Activated naive CD8-positive, alpha-beta T cell treated with anti-CD3 and anti-CD28 coated beads, Interleukin-2, amount 50 U/mL, for 16 hours (primary cell): ENCODE measurements at regions not wholly inside any gene's neighbourhood (a gene's known extent, or its start where the extent isn't known, plus 50 kb on each side); places are given as distances from the start of the nearest gene placed in this dataset.
"Not testable (repeated sequence)": the region's sequence is repeated elsewhere in the genome, so short reads cannot be mapped to it uniquely, and the experiment has no call there.

Experiments used
- DNase-seq: peaks from one replicate; pipeline ENCODE4 v3.0.0-alpha.2; 2020; ENCODE audit warnings: low read depth, low spot score

DNA sequence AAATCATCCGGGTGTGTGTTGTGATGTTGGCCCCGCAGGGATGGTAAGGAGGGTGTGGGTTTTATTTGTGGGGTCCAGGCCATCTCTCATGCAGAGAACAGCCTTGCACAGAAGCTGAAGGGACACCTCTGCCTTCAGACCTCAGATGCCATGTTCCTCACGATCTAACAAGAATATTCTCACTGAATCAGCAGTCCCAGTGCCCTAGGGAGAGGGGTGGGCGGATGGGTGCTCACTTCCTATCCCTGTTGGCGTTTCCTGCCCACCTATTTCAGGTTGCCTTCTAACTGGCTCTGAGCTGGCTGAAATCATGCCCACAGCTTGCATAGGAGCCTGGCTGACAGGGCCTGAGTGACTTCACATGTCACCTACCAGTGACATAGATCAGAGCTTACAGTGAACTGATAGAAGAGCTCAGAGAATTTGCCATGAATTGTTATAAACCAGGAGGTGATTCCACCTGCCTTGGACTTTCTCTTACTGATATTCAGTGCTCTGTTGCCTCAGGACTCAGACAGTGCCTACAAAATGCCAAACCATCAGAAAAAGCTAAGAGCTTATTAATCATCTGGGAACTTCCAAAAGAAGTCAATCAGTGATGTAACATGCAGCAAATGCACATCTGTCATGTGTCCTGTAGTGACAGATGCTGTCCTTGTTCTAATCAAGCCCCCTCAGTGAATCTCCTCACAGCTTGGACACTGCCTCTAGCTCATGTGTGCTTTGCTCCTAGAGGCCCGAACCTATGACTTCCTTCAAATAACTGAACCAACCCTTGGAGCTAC, 186.8 kb upstream of the ADRA1D start:
- no peak for DNase-seq

DNA sequence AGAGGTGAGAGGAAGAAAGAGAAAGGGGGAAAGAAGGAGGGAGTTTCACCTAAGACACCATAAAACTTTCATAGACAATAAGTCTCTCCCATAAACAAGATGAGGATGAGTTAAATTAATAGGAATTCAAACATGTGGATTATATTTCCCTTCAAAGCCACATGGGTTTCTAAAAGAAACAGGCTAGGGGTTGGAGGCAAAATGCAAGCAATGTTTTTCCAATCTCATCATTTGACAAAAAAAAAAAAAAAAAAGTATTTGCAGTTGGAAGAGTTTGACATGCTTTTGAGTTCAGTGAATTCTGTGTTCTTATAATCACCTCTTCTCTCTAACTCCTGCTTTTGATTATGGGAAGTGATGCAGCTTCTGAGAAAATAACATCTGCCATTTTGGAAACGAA, 186.1 kb upstream of the ADRA1D start:
- no peak for DNase-seq

DNA sequence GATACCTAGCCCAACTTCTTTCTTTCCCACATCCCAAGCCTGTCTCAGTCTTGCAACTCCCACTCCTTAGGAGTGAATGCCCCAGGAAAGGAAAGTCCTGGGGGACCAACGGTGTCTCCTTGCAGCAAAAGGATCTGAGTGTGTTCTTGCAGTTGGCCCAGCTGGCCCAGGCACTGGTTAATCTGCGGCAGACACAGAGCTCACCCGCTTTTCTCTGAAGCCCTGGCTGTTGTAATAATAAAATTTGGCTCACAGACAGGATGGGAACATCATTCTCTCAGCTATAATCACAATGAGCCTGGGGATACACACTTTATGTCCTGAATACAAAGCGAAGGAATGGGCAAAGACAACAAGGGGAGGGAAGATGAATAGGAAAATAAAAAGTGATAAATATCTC, 185.6 kb upstream of the ADRA1D start:
- DNase-seq = no peak

DNA sequence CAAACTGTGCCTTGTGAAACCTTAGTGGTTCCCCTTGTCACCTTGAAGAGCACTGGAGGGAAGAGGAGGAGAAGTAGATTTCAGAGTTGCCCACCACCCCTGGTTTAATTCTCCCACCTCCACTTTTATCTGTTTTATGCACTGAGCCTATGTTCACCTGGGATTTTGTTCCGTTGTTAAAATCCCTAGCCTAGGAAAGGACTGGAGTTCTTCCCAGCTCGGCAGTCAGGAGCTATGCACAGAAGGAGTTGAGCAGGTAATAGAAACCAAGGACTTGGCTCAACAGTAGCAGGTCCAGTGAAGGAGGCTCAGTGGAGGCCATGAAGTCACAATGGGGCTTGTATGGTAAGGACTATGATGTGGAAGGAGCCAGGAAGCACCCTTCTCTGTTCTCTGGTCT, 182.4 kb upstream of the ADRA1D start:
- DNase-seq = no peak

DNA sequence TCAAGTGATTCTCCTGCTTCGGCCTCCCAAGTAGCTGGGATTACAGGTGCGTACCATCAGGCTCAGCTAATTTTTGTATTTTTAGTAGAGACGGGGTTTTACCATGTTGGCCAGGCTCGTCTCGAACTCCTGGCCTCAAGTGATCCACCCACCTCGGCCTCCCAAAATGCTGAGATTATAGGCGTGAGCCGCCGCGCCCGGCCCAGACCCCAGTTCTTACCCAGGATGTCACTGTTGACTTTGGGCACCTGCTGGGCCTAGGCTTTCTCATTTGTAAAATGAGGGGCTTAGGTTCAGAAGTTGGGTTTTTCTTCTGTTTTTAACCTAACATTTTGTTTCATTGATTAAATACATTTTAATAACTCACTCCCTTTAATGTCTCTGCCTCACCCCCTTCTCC, 181.7 kb upstream of the ADRA1D start:
- DNase-seq = not testable (repeated sequence)

DNA sequence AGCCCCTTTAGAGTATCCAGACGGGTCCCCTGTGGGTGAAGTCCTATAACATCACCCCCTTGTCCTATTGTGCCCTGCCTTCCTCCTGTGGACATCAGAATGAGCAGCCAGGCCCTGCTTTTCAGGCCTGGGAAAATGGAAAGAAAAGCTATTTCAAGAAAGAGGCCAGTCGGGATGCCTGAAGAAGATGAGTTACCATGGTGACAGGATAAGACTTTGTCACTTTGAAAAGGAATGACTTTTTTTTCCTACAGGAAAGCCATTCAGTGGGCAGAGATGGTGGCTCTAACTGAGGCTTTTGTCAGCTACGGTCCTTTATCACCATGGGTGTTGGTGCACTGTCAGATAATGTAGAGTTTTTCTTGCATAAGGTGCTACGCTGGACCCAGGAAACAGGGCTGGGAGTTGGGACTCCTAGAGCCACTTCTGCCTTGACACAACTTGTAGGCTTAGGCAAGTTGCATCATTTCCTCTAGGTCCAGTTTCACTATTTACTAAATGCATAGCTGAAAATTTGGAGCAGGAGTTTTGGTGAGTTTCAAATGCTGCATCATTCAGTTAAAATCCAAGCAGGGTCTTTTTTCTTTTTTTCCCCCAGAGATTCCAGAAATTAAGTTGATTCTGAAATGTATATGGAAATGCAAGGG, 179.0 kb upstream of the ADRA1D start:
- no peak for DNase-seq

DNA sequence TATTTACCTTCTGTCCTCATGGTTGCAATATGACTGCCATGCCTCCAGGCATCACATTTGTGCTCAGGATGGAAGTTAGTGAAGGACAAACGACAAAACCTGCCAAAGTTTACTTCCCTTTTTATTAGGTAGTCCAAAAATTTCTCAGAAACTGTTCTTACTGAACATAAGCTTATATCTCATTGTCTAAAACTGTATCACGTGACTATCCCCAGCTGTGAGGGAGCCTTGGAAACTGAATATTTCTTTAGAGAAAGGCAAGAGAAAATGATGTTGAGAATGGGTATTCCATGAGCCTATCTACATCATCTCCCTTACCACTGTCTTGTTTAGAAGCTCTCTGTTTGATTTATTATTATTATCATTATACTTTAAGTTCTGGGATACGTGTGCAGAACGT, 169.1 kb upstream of the ADRA1D start:
- no peak for DNase-seq

DNA sequence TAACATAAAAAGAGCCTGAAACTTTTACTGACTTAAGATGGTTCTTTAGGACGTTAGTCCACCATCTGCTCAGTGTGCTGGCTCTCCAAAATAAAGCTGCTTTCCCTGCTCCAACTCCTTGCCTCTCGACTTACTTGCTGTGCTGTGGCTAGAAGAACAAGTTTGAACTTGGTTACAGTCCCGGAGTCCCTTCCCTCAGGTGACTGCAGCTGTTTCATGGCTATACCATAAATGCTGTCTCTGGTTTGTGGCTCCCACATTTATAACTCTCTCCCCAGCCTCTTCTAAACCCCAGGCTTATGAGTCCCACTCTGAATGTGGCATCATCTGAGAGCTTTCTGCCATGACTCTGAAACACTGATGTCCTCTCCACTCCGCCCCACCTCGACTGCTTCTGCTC, 166.2 kb upstream of the ADRA1D start:
- no peak for DNase-seq

DNA sequence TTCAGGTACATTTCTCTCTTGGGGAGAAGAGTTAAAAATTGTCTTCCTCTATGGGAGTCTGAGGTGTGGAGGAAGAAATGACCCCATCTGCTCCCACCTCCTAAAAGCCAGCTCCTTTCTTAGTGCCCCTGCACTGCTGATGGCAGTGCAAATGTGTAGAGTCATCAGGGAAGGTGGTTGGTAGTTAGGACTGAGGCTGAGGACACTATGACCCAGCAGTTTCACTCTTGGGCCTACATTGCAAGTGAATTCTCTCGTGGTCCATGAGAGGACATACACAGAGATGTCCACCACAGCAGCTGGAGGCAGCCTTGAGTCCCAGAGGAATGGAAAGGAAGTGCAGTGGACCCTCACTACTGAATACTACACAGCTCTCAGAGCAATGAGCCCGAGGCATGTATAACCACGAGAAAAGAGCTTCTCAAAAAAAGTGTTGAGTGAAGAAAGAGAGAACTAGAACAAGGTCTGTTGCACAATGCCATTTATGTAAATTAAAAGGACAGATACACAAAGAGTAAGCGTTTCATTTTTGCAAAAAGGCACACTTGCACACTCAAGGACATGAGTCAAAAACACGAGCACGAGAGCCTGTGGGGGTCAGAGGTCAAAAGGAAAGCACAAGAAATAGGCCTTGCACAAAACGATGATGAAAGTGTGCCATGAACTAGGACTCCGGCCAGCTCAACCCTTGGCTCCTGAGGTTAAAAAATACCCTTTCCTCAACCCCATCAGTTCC, 164.4 kb upstream of the ADRA1D start:
- DNase-seq = no peak

DNA sequence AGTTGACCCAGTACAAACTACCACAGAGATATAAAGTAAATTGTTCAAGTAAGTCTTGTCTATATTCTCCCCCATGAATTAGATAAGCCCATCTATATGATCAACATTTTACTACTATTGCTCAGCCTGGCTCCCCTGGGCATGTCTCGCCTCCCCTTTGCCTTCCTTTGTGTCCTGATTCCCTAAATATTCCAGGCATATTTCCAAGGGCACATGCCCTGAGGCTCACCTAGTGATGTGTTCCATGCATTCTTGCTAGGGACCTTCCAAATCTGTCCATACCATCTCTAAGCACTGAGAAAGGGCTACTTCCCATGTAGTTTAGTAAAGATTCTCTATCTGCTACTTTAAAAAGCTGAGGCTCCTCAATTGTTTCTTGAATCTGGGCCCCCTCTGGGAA, 163.1 kb upstream of the ADRA1D start:
- DNase-seq = no peak

DNA sequence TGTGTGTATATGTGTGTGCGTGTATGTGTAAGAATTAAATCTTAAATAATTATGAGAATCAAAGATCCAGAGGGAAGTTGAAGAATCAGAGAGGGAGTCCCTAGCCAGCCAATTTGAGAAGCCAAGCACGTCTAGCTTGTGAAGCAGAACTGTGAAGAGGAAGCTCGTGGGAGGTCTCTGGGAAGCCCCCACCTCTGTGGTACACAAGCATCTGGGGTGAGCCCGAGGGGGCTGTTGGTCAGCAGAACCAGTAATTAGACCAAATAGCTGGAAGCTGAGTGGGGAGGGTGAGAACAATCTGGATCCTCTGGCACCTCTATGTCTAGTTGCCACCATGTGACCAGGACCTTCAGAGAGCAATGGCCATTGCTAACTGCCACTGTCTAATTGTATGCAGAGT, 162.7 kb upstream of the ADRA1D start:
- no peak for DNase-seq

DNA sequence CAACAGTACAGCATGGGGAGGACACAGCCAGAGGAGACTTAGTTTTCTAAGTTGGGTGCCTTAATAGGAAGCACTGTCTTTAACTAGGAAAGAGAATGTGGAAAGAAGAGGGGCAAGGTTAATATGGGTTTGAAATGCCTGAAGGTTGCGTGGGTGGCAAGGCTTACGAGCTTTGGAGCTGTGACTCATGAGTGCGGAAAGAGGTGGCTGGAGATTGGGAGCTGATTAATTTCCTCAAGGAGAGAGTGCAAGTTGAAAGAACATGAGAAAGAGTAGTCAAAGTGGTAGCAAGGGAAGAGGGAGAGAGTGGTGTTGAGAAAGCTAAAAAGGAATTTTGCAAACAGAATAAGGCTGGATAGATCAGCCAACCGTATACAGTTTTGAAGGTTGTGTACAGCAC, 157.5 kb upstream of the ADRA1D start:
- DNase-seq = no peak

DNA sequence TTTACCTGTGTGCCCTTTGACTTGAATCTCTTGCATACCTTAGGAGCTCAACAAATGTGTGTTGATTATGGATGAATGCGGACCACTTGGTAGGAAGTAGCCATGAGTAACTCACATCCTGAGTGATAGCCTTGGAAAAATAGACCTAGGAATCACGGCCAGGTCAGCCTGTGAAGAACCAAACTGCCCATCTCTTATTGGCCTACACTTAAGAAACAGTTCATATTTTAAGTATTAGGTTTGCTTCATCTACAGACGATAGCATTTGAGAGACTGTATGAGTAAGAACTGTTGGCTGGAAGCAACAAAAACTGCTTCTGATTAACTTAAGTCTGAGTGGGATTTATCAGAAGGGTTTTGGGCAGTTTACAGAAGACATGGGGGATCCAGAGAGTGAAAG, 152.5 kb upstream of the ADRA1D start:
- DNase-seq = no peak

DNA sequence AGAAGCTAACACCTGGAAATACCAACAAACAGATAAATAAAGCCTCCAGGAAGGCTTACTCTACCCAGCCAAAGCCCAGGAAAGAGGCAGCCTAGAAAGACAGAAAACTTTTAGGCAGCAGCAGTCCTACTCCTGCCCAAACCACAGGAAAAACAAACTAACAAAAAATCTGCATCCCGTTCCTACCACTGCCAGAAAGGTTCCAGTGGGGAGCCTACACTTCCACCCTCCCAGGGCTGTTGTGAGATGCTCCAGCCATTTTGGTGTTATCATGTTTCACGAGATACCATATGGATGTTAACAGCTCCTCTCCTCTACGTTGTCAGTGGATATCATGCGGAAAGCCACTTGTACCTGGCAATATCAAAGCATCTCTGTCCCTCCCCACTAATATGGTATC, 135.9 kb upstream of the ADRA1D start:
- no peak for DNase-seq

DNA sequence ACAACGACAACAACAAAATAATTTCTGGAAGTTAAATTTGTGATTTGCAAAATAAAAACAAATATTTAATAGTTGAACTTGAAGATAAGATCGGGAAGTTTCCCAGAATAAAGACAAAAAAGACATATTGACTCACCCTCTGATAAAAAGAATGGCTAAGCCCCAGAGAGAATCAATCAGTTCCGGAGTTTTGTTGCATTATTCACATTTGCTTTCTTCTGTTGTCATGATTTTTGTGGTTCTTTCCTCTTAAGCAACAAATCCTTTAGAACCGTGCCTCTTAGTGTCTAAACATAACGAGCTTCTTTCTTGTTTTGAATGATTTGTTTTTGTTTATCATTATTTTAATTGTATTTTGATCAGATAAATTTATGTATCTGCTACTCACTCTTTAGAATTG, 134.9 kb upstream of the ADRA1D start:
- no peak for DNase-seq

DNA sequence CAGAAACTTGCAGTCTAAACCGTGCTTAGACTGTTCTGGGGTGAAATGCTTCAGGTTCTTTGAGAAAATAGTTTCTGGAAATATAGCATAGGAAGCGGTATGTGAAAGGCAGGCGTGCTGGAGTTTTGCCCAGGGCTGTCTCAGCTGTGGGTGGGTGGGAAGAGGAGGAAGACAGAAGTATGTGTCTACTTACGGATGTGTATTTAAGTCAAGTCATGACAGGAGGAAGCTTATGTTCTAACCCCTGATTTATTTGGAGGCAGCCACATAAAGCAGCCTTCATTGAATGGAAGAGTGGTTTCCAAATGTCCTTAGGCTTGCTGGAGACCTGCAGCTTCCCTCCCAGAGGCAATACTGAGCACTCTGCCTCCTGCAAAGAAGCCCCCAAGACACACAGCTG, 126.8 kb upstream of the ADRA1D start:
- no peak for DNase-seq

DNA sequence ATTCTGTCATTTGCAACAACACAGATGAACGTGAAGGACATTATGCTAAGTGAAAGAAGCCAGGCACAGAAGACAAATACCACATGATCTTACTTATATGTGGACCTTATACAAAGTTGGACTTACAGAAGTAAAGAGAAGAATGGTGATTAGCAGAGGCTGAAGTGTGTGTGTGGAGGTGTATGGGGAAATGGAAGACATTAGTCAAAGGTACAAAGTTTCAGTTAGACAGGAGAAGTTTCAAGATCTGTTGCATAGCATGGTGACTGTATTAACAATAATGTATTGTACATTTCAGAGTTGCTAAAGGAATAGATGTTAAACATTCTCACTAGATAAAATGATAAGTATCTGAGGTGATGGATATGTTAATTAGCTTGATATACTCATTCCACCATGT, 124.4 kb upstream of the ADRA1D start:
- no peak for DNase-seq

DNA sequence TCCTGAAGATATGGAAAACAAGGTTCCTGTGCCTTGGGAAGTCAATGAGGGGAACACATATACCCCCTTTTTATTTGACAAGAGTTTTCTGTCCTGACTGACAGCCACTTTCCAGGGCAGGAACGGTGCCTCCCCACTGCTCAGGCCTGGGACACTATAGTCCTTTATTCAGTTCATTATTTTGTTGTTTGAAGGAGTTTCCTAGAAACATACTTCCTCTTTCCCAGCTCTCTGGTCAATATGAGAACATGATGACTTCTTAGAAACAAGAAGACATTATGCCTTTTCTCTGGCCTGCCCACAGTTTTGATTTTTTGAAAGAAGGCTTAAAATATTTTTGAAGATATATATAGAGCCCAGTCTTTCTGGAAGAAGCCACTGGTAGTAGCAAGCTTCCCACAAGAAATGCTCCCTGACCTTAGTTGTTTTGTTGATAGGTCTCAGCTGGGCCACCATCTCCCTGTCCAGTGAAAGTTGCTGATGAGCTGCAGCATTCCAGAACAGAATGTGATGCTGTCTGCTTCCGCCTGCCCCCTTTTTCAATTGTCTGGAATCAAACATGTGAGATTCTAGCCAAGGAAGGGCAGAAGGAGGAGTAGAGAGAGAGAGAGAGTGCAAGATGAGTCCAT, 122.7 kb upstream of the ADRA1D start:
- DNase-seq = no peak

DNA sequence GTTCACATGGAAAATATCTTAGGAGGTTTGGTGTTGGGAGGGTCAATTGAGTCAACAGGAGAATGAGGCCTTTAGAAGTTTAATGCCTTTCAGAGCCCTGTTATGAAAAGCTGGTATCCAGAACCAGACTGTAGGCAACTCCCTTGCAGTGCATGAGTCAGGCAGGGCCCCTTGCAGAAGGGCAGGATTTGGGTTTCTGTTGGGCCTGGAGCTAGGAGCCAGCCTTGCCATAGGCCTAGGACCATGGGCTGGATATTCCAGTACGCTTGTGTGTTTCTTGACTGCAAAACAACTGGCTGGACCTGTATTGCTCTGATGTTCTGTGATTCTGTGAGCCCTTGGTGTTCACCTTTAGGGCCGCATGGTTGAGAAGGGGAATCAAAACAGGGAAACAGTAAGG, 121.8 kb upstream of the ADRA1D start:
- no peak for DNase-seq

DNA sequence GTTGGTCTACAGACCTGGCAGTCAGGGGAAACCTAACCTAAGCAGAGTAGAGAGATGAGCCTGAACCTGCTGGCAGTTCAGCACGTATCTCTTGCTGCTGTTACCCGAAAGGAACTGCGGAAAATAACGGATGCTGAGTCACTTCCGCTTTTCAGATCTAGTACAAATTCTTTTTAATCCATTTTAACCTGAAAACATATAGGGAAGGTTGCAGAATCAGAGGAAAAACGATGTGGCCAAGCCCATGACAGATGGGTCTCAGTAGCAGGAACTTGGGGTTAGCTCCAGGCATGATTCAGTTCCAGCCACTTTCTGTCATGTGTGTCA, 120.7 kb upstream of the ADRA1D start:
- peak; percentile 1 for DNase-seq

DNA sequence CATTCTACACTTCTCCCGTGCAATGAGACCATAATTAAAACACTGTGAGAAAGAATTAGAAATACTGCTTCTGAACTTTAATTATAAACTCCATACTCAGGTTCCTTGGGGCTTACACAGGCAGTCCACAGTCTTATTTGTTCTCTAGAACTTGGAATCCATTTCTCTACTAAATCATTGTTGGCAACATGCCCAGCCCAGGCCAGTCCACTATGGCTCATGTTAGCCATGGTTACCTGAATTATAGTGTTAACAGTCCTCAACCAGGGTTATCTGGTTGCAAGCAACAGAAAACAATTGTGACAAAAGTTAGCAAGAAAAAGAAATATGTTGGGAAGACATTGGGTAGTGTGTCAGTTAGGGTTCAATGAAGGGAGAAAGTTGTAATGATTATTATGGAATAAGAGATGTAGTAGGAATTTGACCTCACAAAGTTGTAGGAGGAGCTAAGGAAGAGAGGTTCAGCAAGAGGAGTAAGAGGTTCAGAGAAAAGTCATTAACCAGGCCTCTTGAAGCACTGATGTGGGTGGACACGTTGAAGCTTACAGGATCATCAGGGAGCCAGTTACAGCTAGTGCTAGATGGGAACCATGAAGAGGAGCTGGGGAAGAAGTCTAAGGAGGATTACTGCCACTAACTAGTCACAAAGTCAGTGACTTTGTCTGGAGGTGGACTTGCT, 120.2 kb upstream of the ADRA1D start:
- DNase-seq = no peak

DNA sequence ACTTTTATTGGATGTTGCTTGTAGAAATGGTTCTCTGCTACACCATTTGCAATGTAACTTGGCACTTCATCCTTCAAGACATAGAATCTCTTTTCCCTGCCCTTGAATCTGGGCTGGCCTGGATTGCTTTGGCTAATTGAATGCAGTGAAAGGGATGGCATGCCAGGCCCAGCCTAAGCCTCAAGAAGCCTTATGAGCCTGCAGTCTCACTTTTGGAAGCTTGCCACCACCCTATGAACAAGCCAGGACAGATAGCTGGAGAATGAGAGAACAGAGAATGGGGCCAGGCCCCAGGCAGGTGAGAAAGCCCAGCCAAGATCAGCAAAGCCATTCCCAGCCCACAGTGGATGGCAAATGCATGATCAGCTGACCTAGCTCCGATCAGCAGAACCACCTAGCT, 117.0 kb upstream of the ADRA1D start:
- no peak for DNase-seq
